WTC11 (cell line): ENCODE measurements at regions not wholly inside any gene's neighbourhood (a gene's known extent, or its start where the extent isn't known, plus 50 kb on each side); places are given as distances from the start of the nearest gene placed in this dataset.

ENCODE experiments used
- ATAC-seq: fragments of 200-7000 bp; cut with Tn5 transposase; 2 replicates; pipeline ENCODE4 v1.10.0; 2021; ENCODE audit warnings: mild to moderate bottlenecking, moderate library complexity
- CTCF ChIA-PET: fragments of 300-600 bp; sonication (Branson Sonifier 250); formaldehyde crosslinking; loops from one replicate; lab custom pipeline; 2021; ENCODE audit warnings: antibody characterized with exemption; lab: Charles Lee
- POLR2A ChIA-PET: fragments of 350-600 bp; sonication (Branson Sonifier 250); formaldehyde crosslinking; loops from one replicate; lab custom pipeline; 2021; ENCODE audit warnings: antibody characterized with exemption; lab: Charles Lee
- DNase-seq: peaks from one replicate; pipeline ENCODE4 v3.0.0; 2021; ENCODE audit warnings: low spot score
- H3K27ac Mint-ChIP-seq: 2 replicates; pipeline ENCODE4 v1.8.0; 2021; ENCODE audit warnings: mixed read lengths
- H3K27me3 Mint-ChIP-seq: 2 replicates; pipeline ENCODE4 v1.8.0; 2021; ENCODE audit warnings: low read depth, mild to moderate bottlenecking, moderate library complexity, mixed read lengths
- H3K36me3 Mint-ChIP-seq: 2 replicates; pipeline ENCODE4 v1.8.0; 2021; ENCODE audit warnings: mixed read lengths
- H3K4me1 Mint-ChIP-seq: 2 replicates; pipeline ENCODE4 v1.8.0; 2022; ENCODE audit warnings: mixed read lengths
- H3K4me3 Mint-ChIP-seq: 2 replicates; pipeline ENCODE4 v1.8.0; 2021; ENCODE audit warnings: mild to moderate bottlenecking, moderate library complexity, mixed read lengths
- H3K9me3 Mint-ChIP-seq: 2 replicates; pipeline ENCODE4 v1.8.0; 2021; ENCODE audit warnings: mixed read lengths
- AFF4 ChIP-seq: sonication (generic); formaldehyde crosslinking; IDR thresholded peaks from 2 replicates; pipeline ENCODE4 v1.8.1; 2023; ENCODE audit warnings: mild to moderate bottlenecking, missing genetic modification reagents, borderline replicate concordance
- AR ChIP-seq: fragments of 250-450 bp; sonication (Bioruptor Pico); IDR thresholded peaks from 2 replicates; pipeline ENCODE4 v1.9.0; 2021; ENCODE audit warnings: mild to moderate bottlenecking
- ATF1 ChIP-seq: sonication (generic); formaldehyde crosslinking; IDR thresholded peaks from 2 replicates; pipeline ENCODE4 v1.8.1; 2023; ENCODE audit warnings: mild to moderate bottlenecking, moderate library complexity, missing genetic modification reagents
- CREM ChIP-seq: sonication (generic); formaldehyde crosslinking; IDR thresholded peaks from 2 replicates; pipeline ENCODE4 v1.8.1; 2022; ENCODE audit warnings: mild to moderate bottlenecking, missing genetic modification reagents, moderate library complexity
- EMX1 ChIP-seq: fragments of 250-450 bp; sonication (Bioruptor Pico); IDR thresholded peaks from 2 replicates; pipeline ENCODE4 v1.8.0; 2021; ENCODE audit warnings: mild to moderate bottlenecking
- FOXJ3 ChIP-seq: sonication (generic); formaldehyde crosslinking; IDR thresholded peaks from 2 replicates; pipeline ENCODE4 v1.9.0; 2021; ENCODE audit warnings: missing genetic modification reagents, mild to moderate bottlenecking, borderline replicate concordance
- FOXP4 ChIP-seq: sonication (generic); formaldehyde crosslinking; IDR thresholded peaks from 2 replicates; pipeline ENCODE4 v1.8.0; 2022; ENCODE audit warnings: mild to moderate bottlenecking, missing genetic modification reagents
- GABPB1 ChIP-seq: sonication (generic); formaldehyde crosslinking; IDR thresholded peaks from 2 replicates; pipeline ENCODE4 v1.8.1; 2023; ENCODE audit warnings: mild to moderate bottlenecking, missing genetic modification reagents
- HMGA2 ChIP-seq: fragments of 250-450 bp; sonication (Bioruptor Pico); IDR thresholded peaks from 2 replicates; pipeline ENCODE4 v1.4.0; 2021; ENCODE audit warnings: mild to moderate bottlenecking, moderate library complexity
- MAX ChIP-seq: sonication (generic); formaldehyde crosslinking; IDR thresholded peaks from 2 replicates; pipeline ENCODE4 v1.8.0; 2022; ENCODE audit warnings: mild to moderate bottlenecking, missing genetic modification reagents
- PRDM15 ChIP-seq: sonication (generic); formaldehyde crosslinking; IDR thresholded peaks from 2 replicates; pipeline ENCODE4 v1.8.0; 2022; ENCODE audit warnings: missing genetic modification reagents
- PREB ChIP-seq: sonication (generic); formaldehyde crosslinking; IDR thresholded peaks from 2 replicates; pipeline ENCODE4 v1.8.1; 2022; ENCODE audit warnings: mild to moderate bottlenecking, missing genetic modification reagents, moderate library complexity, borderline replicate concordance
- PRRX2 ChIP-seq: fragments of 250-450 bp; sonication (Bioruptor Pico); IDR thresholded peaks from 2 replicates; pipeline ENCODE4 v1.8.0; 2021; ENCODE audit warnings: mild to moderate bottlenecking
- SOX15 ChIP-seq: fragments of 250-450 bp; sonication (Bioruptor Pico); IDR thresholded peaks from 2 replicates; pipeline ENCODE4 v1.9.0; 2021; ENCODE audit warnings: mild to moderate bottlenecking
- ZMAT4 ChIP-seq: fragments of 250-450 bp; sonication (Bioruptor Pico); IDR thresholded peaks from 2 replicates; pipeline ENCODE4 v1.9.0; 2021; ENCODE audit warnings: mild to moderate bottlenecking
- ZNF138 ChIP-seq: sonication (generic); formaldehyde crosslinking; conservative IDR thresholded peaks from 2 replicates; pipeline ENCODE4 v1.8.1; 2022; ENCODE audit warnings: mild to moderate bottlenecking, moderate library complexity, missing genetic modification reagents
- ZNF423 ChIP-seq: fragments of 250-450 bp; sonication (Bioruptor Pico); IDR thresholded peaks from 2 replicates; pipeline ENCODE4 v2.1.2; 2022; ENCODE audit warnings: mild to moderate bottlenecking, moderate library complexity

- TF ChIP-seq FOXJ3 (no peak), PRRX2 (CRISPR knock-in tag) (no peak), PRDM15 (CRISPR knock-in tag) (no peak), PREB (CRISPR knock-in tag) (no peak), HMGA2 (CRISPR knock-in tag) (no peak), AR (CRISPR knock-in tag) (no peak), ZMAT4 (no peak)
These were observed 77.2 kb downstream of the ZNF608 start (continued) for GRCh38 chr5:124669300-124669648.

GRCh38 chr5:124668353-124669299, 77.8 kb downstream of the ZNF608 start:
- no peaks in the 10 kb centered on the region for H3K27me3 Mint-ChIP-seq
- H3K27ac Mint-ChIP-seq: 0 out of 2 replicates have a peak overlapping the region, but pooled peaks have one; percentile 3
- H3K4me3 Mint-ChIP-seq: no peak overlapping the region
- H3K36me3 Mint-ChIP-seq: no peaks in the 10 kb centered on the region; the same call in 1 of the 2 replicates
- POLR2A ChIA-PET: no interaction called here
- ATAC-seq: peak; percentile 32; the same call in 1 of the 2 replicates
- no peak for DNase-seq
- peaks cover 84% of the 10 kb centered on the region for H3K4me1 Mint-ChIP-seq
- TF ChIP-seq SOX15: no peak
- TF ChIP-seq FOXP4 (CRISPR knock-in tag): no peak
- TF ChIP-seq GABPB1: no peak
- CTCF ChIA-PET: no interaction called here
- H3K9me3 Mint-ChIP-seq: no peaks in the 10 kb centered on the region

- Mint-ChIP-seq H3K4me1 (peaks cover 85% of the 10 kb centered on the region), H3K27ac (no peak overlapping the region), H3K36me3 (no peaks in the 10 kb centered on the region; the same call in 1 of the 2 replicates), H3K27me3 (peaks cover 9% of the 10 kb centered on the region), H3K9me3 (no peaks in the 10 kb centered on the region), H3K4me3 (no peak overlapping the region)
- CTCF ChIA-PET: interaction anchor here (1.2 kb wide), 1 partner anchor 1170 kb away, joined by 3 read pairs; no protein-coding TSS in a partner anchor
- ATAC-seq (no peak), DNase-seq (no peak)
- POLR2A ChIA-PET: interaction anchor here (0.6 kb wide), 1 partner anchor 1256 kb away, joined by 4 read pairs; no protein-coding TSS in a partner anchor
- TF ChIP-seq CREM (CRISPR knock-in tag) (no peak), ZNF138 (CRISPR knock-in tag) (no peak), AFF4 (CRISPR knock-in tag) (no peak), ZNF423 (CRISPR knock-in tag) (no peak), MAX (CRISPR knock-in tag) (no peak), EMX1 (CRISPR knock-in tag) (no peak), ATF1 (CRISPR knock-in tag) (no peak)
These were observed 80.8 kb downstream of the ZNF608 start for GRCh38 chr5:124665625-124666024.
